Occipital lobe (tissue), 1 donor: ENCODE measurements at regions not wholly inside any gene's neighbourhood (a gene's known extent, or its start where the extent isn't known, plus 50 kb on each side); places are given as distances from the start of the nearest gene placed in this dataset.

Experiments used
- DNase-seq: peaks from one replicate; lab custom pipeline; 2025; lab: John Stamatoyannopoulos, UW

GRCh38 chr3:28645149-28645548 is 296.5 kb upstream of the AZI2 start:
- no peak for DNase-seq

- no peak for DNase-seq
These were observed 297.8 kb upstream of the AZI2 start for GRCh38 chr3:28646435-28646834.

- no peak for DNase-seq
These were observed 300.6 kb upstream of the AZI2 start for GRCh38 chr3:28649266-28649665.

GRCh38 chr3:28651159-28651558 is 302.5 kb upstream of the AZI2 start:
- no peak for DNase-seq

- no peak for DNase-seq
These were observed 315.5 kb upstream of the AZI2 start for GRCh38 chr3:28664123-28664522.

GRCh38 chr3:28667646-28668621 is 319.3 kb upstream of the AZI2 start:
- peak; percentile 11 for DNase-seq

GRCh38 chr3:28669870-28670269 is 321.2 kb upstream of the AZI2 start:
- DNase-seq = no peak

- DNase-seq = no peak
These were observed 323.8 kb upstream of the AZI2 start for GRCh38 chr3:28672406-28672805.

- no peak for DNase-seq
These were observed 324.8 kb upstream of the AZI2 start for GRCh38 chr3:28673446-28673845.

GRCh38 chr3:28674212-28674611 is 325.6 kb upstream of the AZI2 start:
- no peak for DNase-seq

- DNase-seq = no peak
These were observed 329.0 kb upstream of the AZI2 start for GRCh38 chr3:28677581-28677980.

GRCh38 chr3:28678086-28678485 is 329.5 kb upstream of the AZI2 start:
- no peak for DNase-seq

GRCh38 chr3:28680050-28680449 is 331.4 kb upstream of the AZI2 start:
- DNase-seq = no peak

GRCh38 chr3:28682121-28682520 is 333.5 kb upstream of the AZI2 start:
- no peak for DNase-seq

- no peak for DNase-seq
These were observed 341.6 kb upstream of the AZI2 start for GRCh38 chr3:28690176-28690575.

GRCh38 chr3:28698706-28699105 is 350.1 kb upstream of the AZI2 start:
- no peak for DNase-seq

- no peak for DNase-seq
These were observed 350.7 kb upstream of the AZI2 start for GRCh38 chr3:28699283-28699682.

- DNase-seq = no peak
These were observed 352.1 kb upstream of the AZI2 start for GRCh38 chr3:28700728-28701127.

- DNase-seq = no peak
These were observed 355.2 kb upstream of the AZI2 start for GRCh38 chr3:28703843-28704242.

GRCh38 chr3:28711293-28711692 is 362.7 kb upstream of the AZI2 start:
- DNase-seq = no peak

- DNase-seq = no peak
These were observed 368.3 kb upstream of the AZI2 start for GRCh38 chr3:28716939-28717338.

- DNase-seq = no peak
These were observed 369.6 kb upstream of the AZI2 start for GRCh38 chr3:28718074-28718849.

- no peak for DNase-seq
These were observed 378.2 kb upstream of the AZI2 start for GRCh38 chr3:28726840-28727239.
